ENCODE measurements at regions not wholly inside any gene's neighbourhood (a gene's known extent, or its start where the extent isn't known, plus 50 kb on each side); places are given as distances from the start of the nearest gene placed in this dataset.
A peak's percentile ranks its signal among the peaks of the same experiment; 100 is the strongest.

DNA sequence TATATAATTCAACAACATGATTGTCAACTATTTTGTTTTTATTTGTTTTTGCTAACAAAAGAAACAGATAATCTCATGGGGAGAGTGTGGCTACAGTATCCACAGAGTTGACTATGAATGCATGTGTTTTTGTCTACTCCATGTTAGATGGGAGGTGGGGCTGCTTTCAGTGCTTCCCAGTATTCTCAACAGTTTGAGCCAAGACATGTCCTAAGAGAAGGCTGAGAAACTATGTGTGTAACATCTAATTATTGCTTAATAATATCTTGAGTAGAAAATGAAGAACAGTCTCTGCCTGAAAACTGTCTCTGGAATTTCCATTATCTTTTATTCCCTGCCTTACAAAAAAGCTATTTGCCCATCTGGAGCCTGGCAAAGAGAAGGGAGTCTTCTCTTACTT, 178.8 kb upstream of the MMADHC start:
- Histone ChIP-seq H2AFZ (ENCODE audit: control insufficient read depth, low read length) (no peak overlapping the region), H3K4me1 (ENCODE audit: control insufficient read depth, extremely low read depth, insufficient read depth, low read length) (peaks cover 14% of the 10 kb centered on the region), H3K4me3 (ENCODE audit: control insufficient read depth in 2 of 3, extremely low read depth in 1 of 3, insufficient read depth in 2 of 3, low read depth in 1 of 3, low read length in 3 of 3) (no peak overlapping the region), H3K79me2 (ENCODE audit: control insufficient read depth, insufficient read depth, low read length) (no peaks in the 10 kb centered on the region), H3K9ac (ENCODE audit: control insufficient read depth, extremely low read depth, insufficient read depth, low read length) (no peak overlapping the region), H3K4me2 (ENCODE audit: control insufficient read depth, extremely low read depth, insufficient read depth, low read depth, low read length) (no peak overlapping the region), H3K27me3 (ENCODE audit: control insufficient read depth, extremely low read depth, insufficient read depth, low read length) (no peaks in the 10 kb centered on the region), H3K36me3 (ENCODE audit: control insufficient read depth in 2 of 2, extremely low read depth in 1 of 2, insufficient read depth in 2 of 2, low read length in 2 of 2) (no peaks in the 10 kb centered on the region), H3K27ac (ENCODE audit: control insufficient read depth, insufficient read depth, low read length) (no peak overlapping the region), H4K20me1 (ENCODE audit: control insufficient read depth, extremely low read depth, insufficient read depth, low read length) (no peaks in the 10 kb centered on the region), H3K9me3 (ENCODE audit: control insufficient read depth, low read depth, low read length) (no peaks in the 10 kb centered on the region), H3K9me1 (ENCODE audit: control insufficient read depth, extremely low read depth, insufficient read depth, low read length) (no peaks in the 10 kb centered on the region)
- DNase-seq (ENCODE audit: low read depth, low spot score) (no peak), FAIRE-seq (no peak)
- TF ChIP-seq CTCF (optimal IDR thresholded peaks at IDR 0.05 in 1 of 3, IDR thresholded peaks at IDR 0.05 in 1 of 3, conservative IDR thresholded peaks at IDR 0.05 in 1 of 3; ENCODE audit: extremely low read depth in 1 of 3, insufficient read depth in 2 of 3, low read length in 3 of 3) (no peak), EZH2 (IDR thresholded peaks at IDR 0.05; ENCODE audit: low read length) (no peak)
- dilution Hi-C loops (cut with MboI; ENCODE audit: extremely low pct_ligation_motif_present, low sequenced_read_pairs): no loop called here

DNA sequence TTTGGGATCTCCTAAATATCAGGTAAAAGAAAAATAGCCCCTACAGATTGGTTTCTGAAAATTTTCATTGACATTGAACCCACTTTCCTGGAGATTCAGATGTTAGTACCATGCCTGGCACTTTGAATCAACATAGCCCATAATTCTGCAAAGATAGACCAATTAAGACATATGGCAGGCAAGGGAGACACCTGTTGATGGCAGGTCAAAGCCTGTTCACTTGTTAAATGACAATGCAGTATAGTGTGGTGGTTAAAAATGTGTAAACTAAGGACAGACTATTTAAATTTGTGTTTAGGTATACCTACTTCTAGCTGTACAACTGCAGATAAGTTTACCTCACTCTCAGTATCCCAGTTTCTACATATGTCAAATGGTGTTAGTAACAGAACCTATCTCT, 178.1 kb upstream of the MMADHC start:
- Histone ChIP-seq H3K4me1 (ENCODE audit: control insufficient read depth, extremely low read depth, insufficient read depth, low read length) (peaks cover 14% of the 10 kb centered on the region), H3K4me3 (ENCODE audit: control insufficient read depth in 2 of 3, extremely low read depth in 1 of 3, insufficient read depth in 2 of 3, low read depth in 1 of 3, low read length in 3 of 3) (no peak overlapping the region)
- TF ChIP-seq CTCF (optimal IDR thresholded peaks at IDR 0.05 in 1 of 3, IDR thresholded peaks at IDR 0.05 in 1 of 3, conservative IDR thresholded peaks at IDR 0.05 in 1 of 3; ENCODE audit: extremely low read depth in 1 of 3, insufficient read depth in 2 of 3, low read length in 3 of 3) (peak in 1 of 3 experiments; percentile 42), EZH2 (IDR thresholded peaks at IDR 0.05; ENCODE audit: low read length) (no peak)

More for the DNA sequence above, 178.1 kb upstream of the MMADHC start:
- H3K9me1 ChIP-seq (ENCODE audit: control insufficient read depth, extremely low read depth, insufficient read depth, low read length): no peaks in the 10 kb centered on the region
- FAIRE-seq: peak; percentile 5
- H3K9ac ChIP-seq (ENCODE audit: control insufficient read depth, extremely low read depth, insufficient read depth, low read length): no peak overlapping the region
- DNase-seq (ENCODE audit: low read depth, low spot score): no peak
- no peaks in the 10 kb centered on the region for H3K79me2 ChIP-seq (ENCODE audit: control insufficient read depth, insufficient read depth, low read length)
- H3K27me3 ChIP-seq (ENCODE audit: control insufficient read depth, extremely low read depth, insufficient read depth, low read length): no peaks in the 10 kb centered on the region
- no peak overlapping the region for H2AFZ ChIP-seq (ENCODE audit: control insufficient read depth, low read length)
- dilution Hi-C loops (cut with MboI; ENCODE audit: extremely low pct_ligation_motif_present, low sequenced_read_pairs): no loop called here
- no peak overlapping the region for H3K27ac ChIP-seq (ENCODE audit: control insufficient read depth, insufficient read depth, low read length)
- H3K36me3 ChIP-seq (ENCODE audit: control insufficient read depth in 2 of 2, extremely low read depth in 1 of 2, insufficient read depth in 2 of 2, low read length in 2 of 2): no peaks in the 10 kb centered on the region
- H3K4me2 ChIP-seq (ENCODE audit: control insufficient read depth, extremely low read depth, insufficient read depth, low read depth, low read length): no peak overlapping the region
- no peaks in the 10 kb centered on the region for H3K9me3 ChIP-seq (ENCODE audit: control insufficient read depth, low read depth, low read length)
- H4K20me1 ChIP-seq (ENCODE audit: control insufficient read depth, extremely low read depth, insufficient read depth, low read length): no peaks in the 10 kb centered on the region

Data from keratinocyte (primary cell).